ENCODE measurements at regions not wholly inside any gene's neighbourhood (a gene's known extent, or its start where the extent isn't known, plus 50 kb on each side); places are given as distances from the start of the nearest gene placed in this dataset.

- no peak for DNase-seq (ENCODE audit: low read depth)
Measured at GRCh38 chr14:85218982-85219381, 311.0 kb upstream of the FLRT2 start.

DNA sequence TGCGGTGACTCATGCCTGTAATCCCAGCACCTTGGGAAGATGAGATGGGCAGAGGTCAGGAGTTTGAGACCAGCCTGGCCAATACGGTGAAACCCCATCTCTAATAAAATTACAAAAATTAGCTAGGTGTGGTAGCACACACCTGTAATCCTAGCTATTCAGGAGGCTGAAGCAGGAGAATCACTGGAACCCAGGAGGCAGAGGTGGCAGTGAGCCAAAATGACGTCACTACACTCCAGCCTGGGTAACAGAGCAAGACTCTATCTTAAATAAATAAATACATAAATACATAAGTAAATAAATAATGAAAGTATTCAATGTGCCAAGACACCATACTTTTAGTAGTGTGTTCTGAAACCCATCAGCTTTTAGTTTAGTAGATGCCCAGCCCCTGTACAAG lies 308.1 kb upstream of the FLRT2 start:
- DNase-seq (ENCODE audit: low read depth) = no peak

- no peak for DNase-seq (ENCODE audit: low read depth)
Measured at GRCh38 chr14:85222341-85222740, 307.6 kb upstream of the FLRT2 start.

DNA sequence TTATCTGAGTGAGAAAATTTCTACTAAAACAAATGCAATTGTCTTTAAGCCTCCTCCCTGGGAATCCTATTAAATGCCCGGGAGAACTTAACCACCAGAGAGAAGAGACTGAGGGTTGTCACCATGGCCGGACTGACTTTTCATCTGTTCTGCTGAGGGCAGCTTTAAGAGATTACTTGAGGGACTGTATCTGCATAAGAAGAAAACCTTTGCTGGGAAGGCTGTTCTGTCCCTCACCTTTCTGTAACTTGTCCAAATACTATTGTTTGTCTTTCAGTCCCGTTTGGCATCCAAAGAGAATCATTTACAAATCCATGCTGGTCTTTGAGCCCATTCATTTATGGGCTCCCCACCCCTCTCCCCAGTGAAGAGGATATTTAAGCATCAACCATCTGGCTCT lies 306.3 kb upstream of the FLRT2 start:
- no peak for DNase-seq (ENCODE audit: low read depth)

DNA sequence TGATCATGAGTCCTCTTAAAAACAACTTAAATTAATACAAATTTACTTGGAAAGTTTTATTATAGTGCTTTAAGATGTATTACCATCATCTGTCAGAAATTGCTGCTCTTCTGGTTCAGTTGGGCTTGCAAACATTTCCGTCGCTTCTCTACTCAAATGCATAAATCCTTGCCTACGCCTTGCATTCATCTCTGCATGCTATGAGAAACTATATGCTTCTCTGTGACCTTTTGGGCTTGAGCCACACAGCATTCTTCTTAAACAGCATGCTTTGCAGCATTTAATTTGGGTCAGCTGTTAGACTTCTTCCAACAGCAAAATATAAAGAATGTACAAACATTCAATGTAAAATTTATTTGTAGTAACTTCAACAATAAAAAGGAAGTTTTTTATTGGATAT lies 305.7 kb upstream of the FLRT2 start:
- no peak for DNase-seq (ENCODE audit: low read depth)

GRCh38 chr14:85233756-85234155 lies 296.2 kb upstream of the FLRT2 start:
- DNase-seq (ENCODE audit: low read depth) = no peak

DNA sequence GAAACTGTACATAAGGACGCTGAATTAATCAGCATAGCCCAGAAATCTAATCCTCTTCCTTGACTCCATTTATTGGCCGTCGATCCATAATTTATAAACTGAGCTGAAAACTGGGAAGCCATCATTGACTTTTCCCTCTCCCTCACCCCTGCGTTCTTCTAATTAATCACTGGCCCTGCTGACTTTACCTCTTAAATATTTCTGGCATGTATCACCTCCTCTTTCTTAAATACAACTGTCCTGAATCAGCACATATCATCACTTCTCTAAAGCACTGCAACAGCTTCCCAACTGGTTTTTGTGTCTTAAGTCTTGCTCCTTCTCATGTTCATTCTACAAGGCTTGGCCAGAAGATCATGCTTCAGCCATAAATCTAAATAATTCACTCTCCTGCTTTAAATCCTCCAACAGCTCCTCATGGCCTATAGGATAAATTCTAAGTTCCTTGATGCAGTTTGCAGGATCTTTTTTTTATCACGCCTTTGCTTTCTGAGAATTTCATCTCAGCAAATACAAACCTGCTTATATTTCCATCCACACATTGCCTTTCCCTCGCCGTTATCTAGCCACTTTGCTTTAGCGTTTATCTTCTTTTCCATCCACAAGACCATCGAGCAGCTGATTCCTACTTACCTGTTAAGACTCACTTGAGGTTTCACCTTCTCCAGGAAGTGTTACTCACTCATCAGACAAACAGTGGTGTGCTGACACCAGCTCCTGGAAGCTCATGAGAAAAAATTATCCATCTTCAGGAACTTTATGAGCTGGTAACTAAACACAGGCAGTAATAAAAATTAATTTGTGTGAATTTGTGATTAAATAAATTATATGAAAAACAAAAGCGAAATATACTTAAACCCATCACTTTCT lies 295.6 kb upstream of the FLRT2 start:
- DNase-seq (ENCODE audit: low read depth) = no peak

GRCh38 chr14:85235868-85236267 lies 294.1 kb upstream of the FLRT2 start:
- DNase-seq (ENCODE audit: low read depth) = no peak

DNA sequence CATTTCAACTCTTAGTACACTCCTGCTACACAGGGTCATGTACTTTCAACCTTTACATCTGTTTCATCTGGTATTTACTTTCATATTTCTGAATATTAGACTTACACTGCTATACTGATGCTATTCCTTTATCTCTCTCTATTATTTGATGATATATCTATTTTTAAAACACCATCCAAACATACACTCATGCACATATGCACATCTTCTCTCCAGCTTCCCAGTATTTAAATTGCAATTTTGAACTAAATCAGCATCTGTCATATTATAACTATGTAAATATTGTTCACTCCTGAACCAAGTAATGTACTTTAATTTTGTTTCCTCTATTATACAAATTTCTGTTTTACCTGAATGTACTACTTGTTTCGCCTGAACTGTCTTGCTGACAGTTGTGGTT lies 293.6 kb upstream of the FLRT2 start:
- no peak for DNase-seq (ENCODE audit: low read depth)

- no peak for DNase-seq (ENCODE audit: low read depth)
Measured at GRCh38 chr14:85239791-85240190, 290.2 kb upstream of the FLRT2 start.

DNA sequence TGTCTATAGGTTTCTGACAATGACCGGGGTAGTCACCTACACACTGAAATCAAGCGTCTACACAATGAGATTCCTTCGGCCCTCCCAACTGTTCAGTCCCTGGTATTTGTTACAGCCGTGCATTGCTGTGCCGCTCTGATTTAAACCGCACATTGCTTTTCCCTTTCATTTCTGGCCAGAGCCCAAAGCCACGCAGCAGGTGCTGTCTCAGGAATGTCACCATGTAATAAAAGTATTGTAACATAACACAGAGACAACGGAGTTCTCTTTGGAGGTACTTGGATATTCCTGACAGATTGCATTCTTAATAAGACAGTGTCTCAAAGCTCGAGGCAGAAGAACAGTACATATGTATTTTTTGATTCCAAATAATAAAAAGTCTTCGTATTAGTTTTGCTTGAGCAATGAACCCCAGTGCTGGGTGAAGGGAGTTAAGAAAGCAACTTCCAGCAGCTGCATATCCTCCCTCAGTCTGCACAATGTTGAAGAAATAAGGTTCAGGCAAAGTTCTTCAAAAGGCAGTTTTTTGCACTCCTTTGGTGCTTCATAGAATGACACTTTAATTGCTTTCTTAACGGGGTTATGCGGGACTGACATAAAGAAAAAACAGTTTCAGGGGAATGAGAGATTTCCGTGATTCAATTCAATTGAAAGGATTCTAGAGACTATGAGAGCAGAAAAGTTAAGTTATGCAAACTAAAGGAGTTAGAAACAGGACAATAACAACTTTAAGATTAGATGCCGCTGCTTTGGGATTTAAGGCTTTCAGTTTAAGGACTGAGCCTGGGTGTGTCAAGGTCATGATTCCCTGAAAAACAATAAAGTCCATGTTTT lies 288.7 kb upstream of the FLRT2 start:
- DNase-seq (ENCODE audit: low read depth) = no peak

GRCh38 chr14:85242666-85243065 lies 287.3 kb upstream of the FLRT2 start:
- no peak for DNase-seq (ENCODE audit: low read depth)

DNA sequence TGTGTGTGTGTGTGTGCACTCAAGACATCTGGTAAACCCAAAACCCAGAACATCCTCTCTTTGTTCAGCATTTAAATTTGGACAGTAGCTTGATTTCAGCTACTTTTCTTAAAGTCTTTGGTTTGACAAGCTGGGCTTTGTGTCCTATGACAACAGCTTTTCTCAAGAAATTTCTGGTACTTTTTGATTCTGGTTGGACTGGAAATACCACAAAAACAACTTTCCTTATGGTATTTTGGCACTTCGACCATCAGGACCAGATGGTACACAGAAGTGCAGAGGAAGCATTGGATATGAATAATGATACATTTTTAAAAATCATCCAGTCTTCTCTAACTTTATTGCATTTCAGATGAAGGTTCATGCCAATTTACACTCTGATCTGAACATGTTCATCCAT lies 286.6 kb upstream of the FLRT2 start:
- DNase-seq (ENCODE audit: low read depth) = no peak

- DNase-seq (ENCODE audit: low read depth) = no peak
Measured at GRCh38 chr14:85247071-85247470, 282.9 kb upstream of the FLRT2 start.

- no peak for DNase-seq (ENCODE audit: low read depth)
Measured at GRCh38 chr14:85248881-85249635, 280.9 kb upstream of the FLRT2 start.

- DNase-seq (ENCODE audit: low read depth) = no peak
Measured at GRCh38 chr14:85250414-85251189, 279.3 kb upstream of the FLRT2 start.

- DNase-seq (ENCODE audit: low read depth) = peak; percentile 44
Measured at GRCh38 chr14:85252011-85252410, 277.9 kb upstream of the FLRT2 start.

DNA sequence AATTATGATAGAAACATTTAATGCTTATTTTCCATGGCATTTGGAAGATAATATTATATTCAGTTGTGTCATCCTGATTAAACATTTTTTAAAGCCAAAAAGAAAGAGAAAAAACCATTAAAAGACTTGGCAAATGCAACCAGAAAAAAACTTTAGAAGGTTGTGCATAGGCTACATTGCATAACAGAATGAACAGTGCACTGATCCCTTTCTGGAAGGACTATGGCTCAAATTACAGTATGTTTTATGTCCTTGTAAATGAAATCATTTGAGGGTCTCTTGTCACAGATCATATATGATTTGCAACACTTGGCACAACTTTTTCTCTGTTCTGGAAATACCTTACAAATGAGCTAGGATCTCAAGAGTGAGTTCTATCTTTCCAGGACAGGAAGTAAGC lies 275.2 kb upstream of the FLRT2 start:
- no peak for DNase-seq (ENCODE audit: low read depth)

GRCh38 chr14:85257287-85257686 lies 272.7 kb upstream of the FLRT2 start:
- no peak for DNase-seq (ENCODE audit: low read depth)

DNA sequence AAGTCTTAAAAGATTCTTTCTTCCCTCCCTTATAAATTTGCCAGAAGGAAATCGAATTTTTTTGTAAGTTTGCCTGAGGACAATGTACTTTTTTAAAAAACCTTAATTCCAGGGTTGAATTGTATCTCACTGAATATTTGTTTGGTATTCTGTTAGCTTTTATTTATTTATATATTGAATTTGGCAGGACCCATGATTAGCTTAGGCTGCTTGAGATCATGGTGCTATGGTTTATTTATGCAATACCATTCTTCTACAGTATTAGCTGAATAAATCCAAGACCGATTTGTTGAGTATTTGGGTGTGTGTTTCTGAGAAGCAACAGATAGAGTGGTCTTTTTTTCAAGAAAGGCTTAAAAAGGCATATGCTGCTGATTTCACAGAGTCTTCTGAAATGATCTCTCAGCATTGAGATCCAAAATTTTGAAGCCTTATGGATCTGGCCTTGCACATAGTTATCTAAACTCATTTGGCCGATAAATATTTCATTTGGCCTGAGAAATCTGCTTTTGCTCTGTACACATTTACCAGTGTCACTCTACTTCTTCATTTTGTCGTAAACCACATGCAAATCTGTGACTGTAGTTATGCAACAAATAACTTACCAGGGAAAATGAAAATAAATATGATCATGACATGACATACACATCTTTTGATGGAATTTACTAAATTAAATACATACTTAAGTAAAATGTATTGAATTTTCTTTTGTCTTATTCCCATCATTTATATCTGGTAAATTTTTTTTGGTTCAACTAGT lies 265.8 kb upstream of the FLRT2 start:
- no peak for DNase-seq (ENCODE audit: low read depth)

DNA sequence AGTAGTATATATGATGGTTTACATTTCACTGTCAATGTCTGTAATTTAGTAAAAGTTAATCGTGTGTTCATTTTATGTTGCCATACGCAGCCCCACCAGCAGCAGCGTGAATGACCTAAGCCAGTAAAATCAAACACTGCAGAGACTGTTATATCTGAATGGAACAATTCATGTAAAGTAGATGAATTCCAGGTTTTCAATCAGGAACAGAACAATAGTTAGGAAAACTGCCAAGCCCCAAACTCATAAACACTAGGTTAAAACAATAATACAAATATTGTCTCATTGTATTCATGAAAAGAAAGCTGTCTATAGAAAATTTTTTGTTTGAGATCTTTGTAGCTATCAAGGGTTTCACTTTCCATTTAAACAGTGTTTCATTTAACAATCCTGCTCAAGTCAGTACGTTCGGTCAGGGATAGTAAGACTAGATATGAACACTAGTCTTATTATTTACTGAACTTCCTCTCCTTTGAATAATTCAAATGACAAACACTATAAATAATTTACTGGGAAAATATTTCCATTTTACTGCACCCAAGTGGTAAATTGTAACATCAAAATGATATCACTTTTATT lies 256.8 kb upstream of the FLRT2 start:
- no peak for DNase-seq (ENCODE audit: low read depth)

Measured in GM04503 (cell line).